GM19025 (cell line): ENCODE measurements at regions not wholly inside any gene's neighbourhood (a gene's known extent, or its start where the extent isn't known, plus 50 kb on each side); places are given as distances from the start of the nearest gene placed in this dataset.

ENCODE experiments used
- ATAC-seq: cut with Tn5 transposase; IDR thresholded peaks from one replicate; pipeline ENCODE4 v1.9.1; 2021; ENCODE audit warnings: mild to moderate bottlenecking, low read depth, moderate library complexity; ENCODE audit not compliant: unreplicated experiment

GRCh38 chr13:34751492-34751891 lies 190.6 kb upstream of the NBEA start:
- peak; percentile 32 for ATAC-seq

- ATAC-seq = no peak
Measured at GRCh38 chr13:34752283-34752960, 189.6 kb upstream of the NBEA start.

- ATAC-seq = no peak
Measured at GRCh38 chr13:34756136-34756535, 185.9 kb upstream of the NBEA start.

- ATAC-seq = no peak
Measured at GRCh38 chr13:34756572-34756971, 185.5 kb upstream of the NBEA start.

GRCh38 chr13:34757441-34757840 lies 184.6 kb upstream of the NBEA start:
- no peak for ATAC-seq

GRCh38 chr13:34758628-34759027 lies 183.4 kb upstream of the NBEA start:
- ATAC-seq = no peak

- no peak for ATAC-seq
Measured at GRCh38 chr13:34762312-34762711, 179.8 kb upstream of the NBEA start.

GRCh38 chr13:34764246-34764645 lies 177.8 kb upstream of the NBEA start:
- no peak for ATAC-seq

GRCh38 chr13:34765446-34766180 lies 176.5 kb upstream of the NBEA start:
- ATAC-seq = no peak

- peak; percentile 69 for ATAC-seq
Measured at GRCh38 chr13:34767778-34768177, 174.3 kb upstream of the NBEA start.

- no peak for ATAC-seq
Measured at GRCh38 chr13:34772206-34772605, 169.9 kb upstream of the NBEA start.

- no peak for ATAC-seq
Measured at GRCh38 chr13:34772881-34773280, 169.2 kb upstream of the NBEA start.

- ATAC-seq = no peak
Measured at GRCh38 chr13:34776390-34776981, 165.6 kb upstream of the NBEA start.

- no peak for ATAC-seq
Measured at GRCh38 chr13:34777089-34777913, 164.8 kb upstream of the NBEA start.

- ATAC-seq = no peak
Measured at GRCh38 chr13:34777914-34778303, 164.2 kb upstream of the NBEA start.

- ATAC-seq = no peak
Measured at GRCh38 chr13:34779171-34779570, 162.9 kb upstream of the NBEA start.

- ATAC-seq = no peak
Measured at GRCh38 chr13:34793301-34793700, 148.8 kb upstream of the NBEA start.

- no peak for ATAC-seq
Measured at GRCh38 chr13:34803756-34804155, 138.3 kb upstream of the NBEA start.

GRCh38 chr13:34805347-34805746 lies 136.7 kb upstream of the NBEA start:
- no peak for ATAC-seq

GRCh38 chr13:34808649-34809048 lies 133.4 kb upstream of the NBEA start:
- peak; percentile 66 for ATAC-seq

- no peak for ATAC-seq
Measured at GRCh38 chr13:34810996-34811395, 131.1 kb upstream of the NBEA start.
